K562 (cell line): ENCODE measurements at regions not wholly inside any gene's neighbourhood (a gene's known extent, or its start where the extent isn't known, plus 50 kb on each side); places are given as distances from the start of the nearest gene placed in this dataset.

Source experiments
- EP300 ChIP-seq: IDR thresholded peaks from 2 replicates; pipeline ENCODE4 v1.6.1; 2012; ENCODE audit warnings: low read length, improper control_type of control experiment
- POLR2AphosphoS5 ChIP-seq: IDR thresholded peaks from 2 replicates; pipeline ENCODE4 v1.6.1; 2011; ENCODE audit warnings: mild to moderate bottlenecking, low read depth, low read length, moderate library complexity; ENCODE audit not compliant: control insufficient read depth, insufficient read depth

DNA sequence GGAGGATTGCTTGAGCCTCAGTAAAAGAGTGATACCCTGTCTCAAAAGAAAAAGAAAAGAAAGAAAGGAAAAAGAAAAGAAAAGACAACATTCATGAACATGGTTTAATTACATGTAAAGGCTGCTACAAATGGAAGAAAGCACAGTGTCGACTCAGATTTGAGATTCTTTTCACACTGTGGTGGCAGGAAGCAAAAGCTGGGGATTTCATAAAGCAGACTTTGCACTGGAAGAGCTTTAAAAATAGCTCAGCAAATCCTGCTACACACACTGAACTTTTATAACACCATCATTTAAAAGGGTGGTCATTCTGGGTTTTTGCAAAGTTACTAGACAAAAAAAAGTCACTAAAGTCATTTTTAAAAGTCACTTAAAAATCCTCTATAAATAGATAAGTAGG lies 140.8 kb downstream of the CEMIP2 start:
- no peak for TF ChIP-seq EP300
- no peak for TF ChIP-seq POLR2AphosphoS5
